ENCODE measurements at regions not wholly inside any gene's neighbourhood (a gene's known extent, or its start where the extent isn't known, plus 50 kb on each side); places are given as distances from the start of the nearest gene placed in this dataset.

GRCh38 chr4:126027601-126028000, 712.8 kb downstream of the FAT4 start:
- Histone ChIP-seq H3K27me3 (ENCODE audit: insufficient read depth, poor library complexity, severe bottlenecking) (no peaks in the 10 kb centered on the region), H3K27ac (replicated peaks) (no peak overlapping the region), H3K4me3 (replicated peaks; ENCODE audit: insufficient read depth, low read length) (no peak overlapping the region)
- no peak for DNase-seq (ENCODE audit: low read depth in 1 of 2, low spot score in 1 of 2)
- TF ChIP-seq REST (IDR thresholded peaks at IDR 0.05; ENCODE audit: insufficient replicate concordance, low read depth), result no peak

DNA sequence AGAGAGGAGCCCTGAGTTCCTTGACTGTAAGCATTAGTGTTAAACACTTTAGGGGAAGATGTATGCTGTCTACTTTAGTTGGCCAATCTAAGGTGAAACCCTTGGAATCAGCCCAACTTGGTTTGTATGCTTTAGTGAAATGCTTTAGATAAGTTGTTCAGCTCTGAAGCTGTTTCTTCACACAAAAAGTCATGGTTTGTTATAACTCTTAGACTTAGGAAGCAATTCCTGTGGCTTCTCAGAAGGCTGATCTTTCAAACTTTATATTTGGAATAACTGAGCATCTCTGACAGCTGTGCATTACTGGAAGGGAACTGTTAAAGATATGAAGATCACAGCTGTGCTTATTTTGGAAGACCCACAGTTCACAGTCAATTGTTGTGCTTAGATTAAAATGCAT, 714.1 kb downstream of the FAT4 start:
- no peak for TF ChIP-seq REST (IDR thresholded peaks at IDR 0.05; ENCODE audit: insufficient replicate concordance, low read depth)
- no peak for TF ChIP-seq GABPA (IDR thresholded peaks at IDR 0.05; ENCODE audit: low read depth)
- TF ChIP-seq SPI1 (IDR thresholded peaks at IDR 0.05; ENCODE audit: borderline replicate concordance, low read depth), result no peak
- TF ChIP-seq CTCF (IDR thresholded peaks at IDR 0.05; ENCODE audit: insufficient read depth, low read length), result no peak
- no peak for TF ChIP-seq POLR2AphosphoS5 (IDR thresholded peaks at IDR 0.05; ENCODE audit: low read depth)
- Histone ChIP-seq H3K4me3 (replicated peaks; ENCODE audit: insufficient read depth, low read length) (no peak overlapping the region), H3K27me3 (ENCODE audit: insufficient read depth, poor library complexity, severe bottlenecking) (no peaks in the 10 kb centered on the region), H3K27ac (replicated peaks) (no peak overlapping the region)
- no peak for DNase-seq (ENCODE audit: low read depth in 1 of 2, low spot score in 1 of 2)

DNA sequence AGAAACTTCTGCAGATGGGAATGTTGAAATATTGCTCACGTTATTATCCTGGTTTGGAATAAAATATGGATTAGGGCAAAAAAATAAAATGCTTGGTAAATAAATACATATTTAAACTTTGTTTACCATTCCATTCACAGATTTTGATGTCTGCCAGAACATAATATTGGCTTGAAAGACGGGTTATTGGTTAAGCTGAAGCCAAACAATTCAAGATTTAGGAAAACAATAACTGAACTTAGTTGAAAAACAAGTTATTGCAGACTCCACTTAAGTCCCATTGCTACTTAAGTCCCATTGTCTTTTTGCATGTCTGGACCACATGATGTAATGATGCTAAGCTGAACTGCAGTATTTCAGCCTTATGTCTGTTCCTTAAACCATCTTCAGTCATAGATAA, 722.5 kb downstream of the FAT4 start:
- DNase-seq (ENCODE audit: low read depth in 1 of 2, low spot score in 1 of 2), result no peak
- Histone ChIP-seq H3K27me3 (ENCODE audit: insufficient read depth, poor library complexity, severe bottlenecking) (no peaks in the 10 kb centered on the region), H3K4me3 (replicated peaks; ENCODE audit: insufficient read depth, low read length) (no peak overlapping the region), H3K27ac (replicated peaks) (no peak overlapping the region)
- TF ChIP-seq POLR2AphosphoS5 (IDR thresholded peaks at IDR 0.05; ENCODE audit: low read depth), result no peak
- TF ChIP-seq REST (IDR thresholded peaks at IDR 0.05; ENCODE audit: insufficient replicate concordance, low read depth), result no peak
- no peak for TF ChIP-seq GABPA (IDR thresholded peaks at IDR 0.05; ENCODE audit: low read depth)
- TF ChIP-seq CTCF (IDR thresholded peaks at IDR 0.05; ENCODE audit: insufficient read depth, low read length), result no peak
- TF ChIP-seq SPI1 (IDR thresholded peaks at IDR 0.05; ENCODE audit: borderline replicate concordance, low read depth), result no peak

Measured in HL-60 (cell line).